ENCODE measurements at regions not wholly inside any gene's neighbourhood (a gene's known extent, or its start where the extent isn't known, plus 50 kb on each side); places are given as distances from the start of the nearest gene placed in this dataset.

GRCh38 chr18:7333025-7333562 lies 102.2 kb downstream of the LRRC30 start:
- POLR2A ChIA-PET (ENCODE audit: unreplicated experiment): no interaction called here
- BruUV-seq (replicated peaks): no TSS peak

GRCh38 chr18:7334973-7335568 lies 104.2 kb downstream of the LRRC30 start:
- no peak overlapping the region for H3K4me2 ChIP-seq (ENCODE audit: low read length)
- ChIA-PET CTCF (no interaction called here), POLR2A (ENCODE audit: unreplicated experiment) (no interaction called here)
- H3K9me2 ChIP-seq (replicated peaks; ENCODE audit: low read length): no peaks in the 10 kb centered on the region
- no peak for ATAC-seq
- peak; percentile 12 for DNase-seq
- H3K79me2 ChIP-seq (ENCODE audit: low read length): no peaks in the 10 kb centered on the region
- no TSS peak for BruUV-seq (replicated peaks)
- no peaks in the 10 kb centered on the region for H4K20me1 ChIP-seq (ENCODE audit: low read length)
- H3K4me1 ChIP-seq (ENCODE audit: insufficient read depth, low read length): peaks cover 11% of the 10 kb centered on the region
- intact Hi-C loops (cut with micrococcal nuclease): no loop called here
- TF ChIP-seq CTCF (conservative IDR thresholded peaks at IDR 0.05; ENCODE audit: low read depth, low read length) (no peak), EZH2phosphoT487 (IDR thresholded peaks at IDR 0.05; ENCODE audit: borderline replicate concordance, low read length) (no peak), EZH2 (IDR thresholded peaks at IDR 0.05; ENCODE audit: low read length, unreplicated experiment) (no peak)
- no peak overlapping the region for H2AFZ ChIP-seq (ENCODE audit: low read length)
- H3K27ac ChIP-seq (ENCODE audit: low read length): no peak overlapping the region
- no peaks in the 10 kb centered on the region for H3K27me3 ChIP-seq (ENCODE audit: low read length)
- H3K36me3 ChIP-seq (ENCODE audit: low read depth, low read length): no peaks in the 10 kb centered on the region
- no peak overlapping the region for H3K9ac ChIP-seq (ENCODE audit: low read length)
- no peaks in the 10 kb centered on the region for H3F3A ChIP-seq (ENCODE audit: low read length, unreplicated experiment)
- H3K9me3 ChIP-seq (ENCODE audit: low read length): no peaks in the 10 kb centered on the region
- no peak overlapping the region for H3K4me3 ChIP-seq (ENCODE audit: low read length)

More at GRCh38 chr18:7333025-7333562, 102.2 kb downstream of the LRRC30 start:
- no peak overlapping the region for H3K27ac ChIP-seq (ENCODE audit: low read length)
- no peak for ATAC-seq
- H3F3A ChIP-seq (ENCODE audit: low read length, unreplicated experiment): no peaks in the 10 kb centered on the region
- no peak overlapping the region for H3K9ac ChIP-seq (ENCODE audit: low read length)
- no peaks in the 10 kb centered on the region for H3K79me2 ChIP-seq (ENCODE audit: low read length)
- no peaks in the 10 kb centered on the region for H3K9me2 ChIP-seq (replicated peaks; ENCODE audit: low read length)
- H4K20me1 ChIP-seq (ENCODE audit: low read length): no peaks in the 10 kb centered on the region
- H2AFZ ChIP-seq (ENCODE audit: low read length): no peak overlapping the region
- no peak overlapping the region for H3K4me2 ChIP-seq (ENCODE audit: low read length)
- intact Hi-C loops (cut with micrococcal nuclease): no loop called here
- no peaks in the 10 kb centered on the region for H3K36me3 ChIP-seq (ENCODE audit: low read depth, low read length)
- CTCF ChIA-PET: no interaction called here
- H3K4me1 ChIP-seq (ENCODE audit: insufficient read depth, low read length): peaks cover 26% of the 10 kb centered on the region
- TF ChIP-seq EZH2 (IDR thresholded peaks at IDR 0.05; ENCODE audit: low read length, unreplicated experiment) (no peak), CTCF (conservative IDR thresholded peaks at IDR 0.05; ENCODE audit: low read depth, low read length) (no peak), EZH2phosphoT487 (IDR thresholded peaks at IDR 0.05; ENCODE audit: borderline replicate concordance, low read length) (no peak)
- no peaks in the 10 kb centered on the region for H3K27me3 ChIP-seq (ENCODE audit: low read length)
- H3K4me3 ChIP-seq (ENCODE audit: low read length): no peak overlapping the region
- DNase-seq: no peak
- H3K9me3 ChIP-seq (ENCODE audit: low read length): no peaks in the 10 kb centered on the region

- no peaks in the 10 kb centered on the region for H3K79me2 ChIP-seq (ENCODE audit: low read length)
- H3K4me1 ChIP-seq (ENCODE audit: insufficient read depth, low read length): peaks cover 11% of the 10 kb centered on the region
- no peaks in the 10 kb centered on the region for H3K9me3 ChIP-seq (ENCODE audit: low read length)
- H3K27me3 ChIP-seq (ENCODE audit: low read length): no peaks in the 10 kb centered on the region
- no peak for DNase-seq
- H4K20me1 ChIP-seq (ENCODE audit: low read length): no peaks in the 10 kb centered on the region
- TF ChIP-seq EZH2phosphoT487 (IDR thresholded peaks at IDR 0.05; ENCODE audit: borderline replicate concordance, low read length) (no peak), EZH2 (IDR thresholded peaks at IDR 0.05; ENCODE audit: low read length, unreplicated experiment) (no peak), CTCF (conservative IDR thresholded peaks at IDR 0.05; ENCODE audit: low read depth, low read length) (no peak)
- ChIA-PET CTCF (no interaction called here), POLR2A (ENCODE audit: unreplicated experiment) (no interaction called here)
- H3K27ac ChIP-seq (ENCODE audit: low read length): no peak overlapping the region
- no peak overlapping the region for H3K4me2 ChIP-seq (ENCODE audit: low read length)
- H3K4me3 ChIP-seq (ENCODE audit: low read length): no peak overlapping the region
- no peak overlapping the region for H3K9ac ChIP-seq (ENCODE audit: low read length)
- no TSS peak for BruUV-seq (replicated peaks)
- no peak for ATAC-seq
- no peaks in the 10 kb centered on the region for H3K36me3 ChIP-seq (ENCODE audit: low read depth, low read length)
- H3K9me2 ChIP-seq (replicated peaks; ENCODE audit: low read length): no peaks in the 10 kb centered on the region
- H3F3A ChIP-seq (ENCODE audit: low read length, unreplicated experiment): no peaks in the 10 kb centered on the region
- no peak overlapping the region for H2AFZ ChIP-seq (ENCODE audit: low read length)
- intact Hi-C loops (cut with micrococcal nuclease): no loop called here
Observed at GRCh38 chr18:7336623-7337022, 105.7 kb downstream of the LRRC30 start.
